B cell (primary cell): ENCODE measurements at regions not wholly inside any gene's neighbourhood (a gene's known extent, or its start where the extent isn't known, plus 50 kb on each side); places are given as distances from the start of the nearest gene placed in this dataset.

Experiments
- CTCF ChIP-seq: fragments of 200-600 bp; IDR thresholded peaks from one replicate; pipeline ENCODE4 v1.8.0; 2022; ENCODE audit warnings: antibody characterized with exemption, mild to moderate bottlenecking
- EZH2 ChIP-seq: IDR thresholded peaks from 2 replicates; pipeline ENCODE4 v1.6.1; 2012; ENCODE audit warnings: borderline replicate concordance, low read depth, mild to moderate bottlenecking, moderate library complexity, low read length; ENCODE audit not compliant: insufficient read depth, poor library complexity, severe bottlenecking

- TF ChIP-seq CTCF, result no peak
- TF ChIP-seq EZH2, result no peak
These were observed 246.8 kb upstream of the DAB2 start for GRCh38 chr5:39671561-39671961.
